GM12874 (cell line): ENCODE measurements at regions not wholly inside any gene's neighbourhood (a gene's known extent, or its start where the extent isn't known, plus 50 kb on each side); places are given as distances from the start of the nearest gene placed in this dataset.

ENCODE experiments used
- TF ChIP-seq, protein P1 (sequence below): IDR thresholded peaks from 2 replicates; pipeline ENCODE4 v1.5.1; 2011; ENCODE audit warnings: low read depth, mild to moderate bottlenecking, control low read depth, low read length, moderate library complexity; ENCODE audit not compliant: insufficient read depth

DNA sequence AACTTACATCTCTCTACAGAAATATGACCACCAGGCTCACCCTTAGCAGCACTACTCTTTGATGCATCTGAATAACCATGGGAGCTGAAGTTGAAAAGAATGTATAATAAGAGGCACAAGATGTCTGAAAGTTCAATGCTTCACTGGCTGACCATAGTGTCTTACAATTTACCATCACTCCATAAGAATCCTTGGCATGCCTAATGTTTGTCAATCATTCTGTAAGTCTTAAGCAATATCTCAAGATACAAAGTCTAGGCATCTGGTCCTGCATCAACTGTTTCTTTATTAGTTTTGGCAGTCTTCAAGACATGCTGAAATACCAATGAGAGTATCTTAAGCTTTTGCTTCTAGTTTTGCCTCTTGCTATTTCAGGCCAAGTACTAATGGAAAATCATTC is 755.5 kb downstream of the STIM2 start:
- TF ChIP-seq, protein P1, sequence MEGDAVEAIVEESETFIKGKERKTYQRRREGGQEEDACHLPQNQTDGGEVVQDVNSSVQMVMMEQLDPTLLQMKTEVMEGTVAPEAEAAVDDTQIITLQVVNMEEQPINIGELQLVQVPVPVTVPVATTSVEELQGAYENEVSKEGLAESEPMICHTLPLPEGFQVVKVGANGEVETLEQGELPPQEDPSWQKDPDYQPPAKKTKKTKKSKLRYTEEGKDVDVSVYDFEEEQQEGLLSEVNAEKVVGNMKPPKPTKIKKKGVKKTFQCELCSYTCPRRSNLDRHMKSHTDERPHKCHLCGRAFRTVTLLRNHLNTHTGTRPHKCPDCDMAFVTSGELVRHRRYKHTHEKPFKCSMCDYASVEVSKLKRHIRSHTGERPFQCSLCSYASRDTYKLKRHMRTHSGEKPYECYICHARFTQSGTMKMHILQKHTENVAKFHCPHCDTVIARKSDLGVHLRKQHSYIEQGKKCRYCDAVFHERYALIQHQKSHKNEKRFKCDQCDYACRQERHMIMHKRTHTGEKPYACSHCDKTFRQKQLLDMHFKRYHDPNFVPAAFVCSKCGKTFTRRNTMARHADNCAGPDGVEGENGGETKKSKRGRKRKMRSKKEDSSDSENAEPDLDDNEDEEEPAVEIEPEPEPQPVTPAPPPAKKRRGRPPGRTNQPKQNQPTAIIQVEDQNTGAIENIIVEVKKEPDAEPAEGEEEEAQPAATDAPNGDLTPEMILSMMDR = no peak

DNA sequence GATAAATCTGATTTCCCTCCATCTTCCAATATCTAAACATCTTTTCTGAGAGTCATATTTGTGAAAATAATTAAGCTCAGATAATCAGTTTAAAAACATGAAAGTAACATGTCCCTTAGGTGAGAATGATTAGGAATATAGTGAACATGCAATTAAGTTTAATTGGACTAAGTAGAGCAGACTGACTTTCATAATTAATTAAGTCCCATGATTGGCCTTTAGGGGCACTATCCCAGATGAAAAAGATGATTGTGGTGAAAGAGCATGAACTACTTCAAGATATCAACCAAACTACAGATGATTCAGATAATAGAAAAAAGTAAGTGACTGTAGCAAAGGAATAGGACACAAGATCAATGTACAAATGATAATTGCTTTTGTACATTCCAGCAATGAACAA is 758.8 kb downstream of the STIM2 start:
- TF ChIP-seq, protein P1 = no peak

DNA sequence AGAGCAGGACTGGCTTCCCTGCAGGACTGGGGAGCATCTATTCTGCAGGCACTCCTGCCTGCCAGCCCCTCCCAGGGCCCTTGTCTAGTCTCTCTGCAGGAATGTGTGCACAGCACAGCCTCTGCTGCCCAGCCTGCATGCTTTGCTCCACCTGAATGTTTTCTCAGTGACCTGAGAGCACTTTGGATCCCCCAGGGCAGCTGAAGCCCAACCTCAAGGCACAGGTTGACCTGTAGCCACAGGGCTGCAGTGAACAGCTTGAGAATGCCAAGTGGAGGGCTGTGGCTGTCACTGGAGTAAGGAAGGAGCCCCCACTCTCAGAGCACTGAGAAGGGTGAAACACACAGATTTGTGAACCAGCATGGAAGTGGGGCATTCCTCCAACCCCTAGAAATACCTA is 760.2 kb downstream of the STIM2 start:
- TF ChIP-seq, protein P1 = no peak

DNA sequence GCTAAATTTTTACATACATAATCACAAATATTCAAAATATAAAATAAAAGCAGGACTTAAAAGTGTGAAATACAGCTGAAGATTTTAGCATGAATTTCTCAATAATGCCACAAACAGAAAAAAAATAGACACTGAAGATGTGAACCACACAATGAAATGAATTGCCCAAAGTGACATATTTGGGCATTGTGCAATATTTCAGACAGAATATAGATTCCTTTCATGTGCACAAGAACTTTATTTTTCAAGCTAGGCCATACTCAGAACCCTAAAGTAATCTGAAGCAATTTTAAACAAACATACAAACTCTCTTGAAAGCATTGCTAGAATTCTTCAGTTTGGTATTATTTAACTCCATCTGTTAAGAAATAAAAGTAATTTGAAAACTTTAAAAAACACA is 764.1 kb downstream of the STIM2 start:
- TF ChIP-seq, protein P1 = no peak

DNA sequence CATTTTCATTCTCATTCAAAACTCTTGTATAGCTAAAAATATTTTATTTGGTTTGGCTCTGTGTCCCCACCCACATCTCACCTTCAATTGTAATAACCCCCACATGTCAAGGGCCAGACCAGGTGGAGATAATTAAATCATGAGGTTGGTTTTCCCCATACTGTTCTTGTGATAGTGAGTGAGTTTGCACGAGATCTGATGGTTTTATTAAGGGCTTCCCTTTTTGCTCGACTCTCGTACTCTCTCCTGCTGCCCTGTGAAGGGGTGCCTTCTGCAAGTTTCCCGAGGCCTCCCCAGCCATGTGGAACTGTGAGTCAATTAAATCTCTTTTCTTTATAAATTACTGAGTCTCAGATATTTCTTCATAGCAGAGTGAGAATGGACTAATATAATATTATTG is 768.0 kb downstream of the STIM2 start:
- TF ChIP-seq, protein P1 = no peak

DNA sequence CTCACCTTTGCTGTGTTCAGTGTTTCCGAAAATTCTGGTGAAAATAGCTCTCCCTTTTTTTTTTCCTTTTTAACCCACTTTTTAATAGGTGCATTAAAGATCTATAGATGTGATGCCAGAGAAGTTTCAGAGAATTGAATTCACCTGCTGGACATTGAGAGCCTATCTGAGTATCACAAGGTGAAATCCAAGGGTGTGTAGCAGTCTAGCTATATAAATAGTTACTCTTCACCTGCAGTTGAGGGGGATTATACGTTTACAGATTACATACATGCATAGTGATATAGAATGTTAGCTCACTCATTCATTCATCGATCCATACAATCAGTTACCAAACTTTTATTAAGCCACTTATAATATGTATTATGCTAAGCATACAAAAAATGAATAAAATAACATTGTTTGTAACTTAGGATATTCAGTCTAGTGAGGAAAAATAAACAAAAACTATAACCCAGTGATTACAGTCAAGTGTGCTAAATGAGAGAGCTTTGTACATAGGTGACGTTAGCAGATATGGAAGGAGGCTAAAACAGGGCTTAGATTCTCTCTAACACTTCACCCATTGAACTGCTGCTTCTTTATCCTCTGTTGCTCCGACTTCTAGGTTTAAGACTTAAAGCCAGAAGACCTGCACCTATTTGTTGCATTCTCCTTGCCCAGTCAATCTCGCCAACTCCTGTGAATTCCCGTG is 769.0 kb downstream of the STIM2 start:
- TF ChIP-seq, protein P1 = no peak

DNA sequence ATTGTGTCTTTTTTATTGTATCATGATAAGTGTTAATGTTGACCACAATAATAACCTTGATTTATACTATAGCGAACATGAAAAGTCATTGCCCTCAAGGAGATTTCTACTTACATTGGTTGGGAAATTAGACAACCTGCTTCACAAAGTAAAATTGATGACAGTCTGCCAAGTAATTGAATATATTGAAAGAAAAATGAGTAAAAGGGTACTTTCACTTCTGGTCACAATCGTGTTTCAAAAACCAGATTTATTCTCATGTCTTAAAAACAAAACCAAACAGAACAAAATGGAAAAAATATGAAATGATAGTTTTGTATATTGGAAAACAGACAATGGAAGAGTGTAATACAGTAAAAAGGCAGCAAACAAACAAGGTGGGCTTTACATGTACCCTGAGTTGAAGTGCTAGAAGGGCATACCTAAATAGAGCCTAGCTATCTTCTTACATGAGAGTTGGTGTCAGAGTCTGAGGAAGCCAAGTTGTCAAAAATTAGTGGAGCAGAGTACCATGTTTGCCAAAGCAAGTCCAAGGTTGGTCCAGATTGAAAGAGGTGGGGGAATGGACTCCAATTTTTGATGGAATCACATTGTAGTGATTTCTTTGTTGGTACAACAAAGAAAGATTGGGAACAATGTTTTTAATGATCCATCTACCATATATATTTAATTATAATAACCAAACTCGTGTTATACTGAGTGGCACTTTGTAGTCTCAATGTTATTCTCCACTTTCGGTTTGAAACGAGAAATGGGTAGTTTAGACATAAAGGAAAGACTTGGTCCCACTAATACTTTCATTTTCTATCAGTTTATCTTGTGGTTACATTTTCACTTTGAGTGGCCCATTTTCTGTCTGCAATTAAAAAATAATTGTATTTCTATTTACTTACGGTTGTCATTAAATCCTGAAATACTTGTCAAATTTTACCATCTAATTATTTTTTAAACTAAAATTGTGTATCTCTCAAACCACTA is 775.6 kb downstream of the STIM2 start:
- TF ChIP-seq, protein P1 = no peak
